ENCODE measurements at regions not wholly inside any gene's neighbourhood (a gene's known extent, or its start where the extent isn't known, plus 50 kb on each side); places are given as distances from the start of the nearest gene placed in this dataset.

DNA sequence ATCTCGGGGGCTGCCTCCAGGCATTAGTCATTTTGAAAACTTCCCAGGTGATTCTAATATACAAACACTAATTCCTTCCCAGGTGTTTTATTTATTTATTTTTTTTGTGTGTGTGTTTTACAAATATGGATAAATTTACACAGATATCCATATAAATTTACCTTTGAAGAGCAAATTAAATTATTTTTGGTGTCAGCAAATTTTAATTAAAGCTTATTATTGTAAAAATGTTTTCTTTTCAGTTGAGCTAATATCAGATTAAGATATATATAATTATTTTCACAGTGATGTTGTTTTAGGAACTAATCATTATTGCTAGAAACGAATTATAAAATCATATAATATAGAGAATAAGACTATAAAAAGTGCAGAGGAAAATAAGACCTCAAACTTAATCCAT, 62.0 kb upstream of the FREM3 start:
- H3K4me1 ChIP-seq (ENCODE audit: control insufficient read depth, insufficient read depth, low read length): no peaks in the 10 kb centered on the region
- H3K27me3 ChIP-seq (replicated peaks in 1 of 2; ENCODE audit: control insufficient read depth in 2 of 2, insufficient read depth in 2 of 2, low read length in 1 of 2): no peaks in the 10 kb centered on the region
- BruUV-seq (replicated peaks): no TSS peak
- H4K20me1 ChIP-seq (ENCODE audit: control insufficient read depth, insufficient read depth): no peaks in the 10 kb centered on the region
- no peaks in the 10 kb centered on the region for H3K79me2 ChIP-seq (ENCODE audit: control insufficient read depth, insufficient read depth, low read length)
- CTCF ChIA-PET: no interaction called here
- ATAC-seq (no peak), DNase-seq (ENCODE audit: low read depth, low spot score) (no peak), FAIRE-seq (no peak)
- 0% methylated on average over 2 of the region's 2 CpGs for WGBS (ENCODE audit: insufficient coverage, insufficient replicate concordance, low lambda C conversion rate, missing lambda C conversion rate)
- SMC1A ChIA-PET (ENCODE audit: uncharacterized antibody, unreplicated experiment): no interaction called here
- no peak overlapping the region for H3K4me2 ChIP-seq (ENCODE audit: control insufficient read depth, insufficient read depth)
- POLR2A ChIA-PET: no interaction called here
- H2AFZ ChIP-seq (ENCODE audit: control insufficient read depth, low read depth, low read length): no peak overlapping the region
- no peak overlapping the region for H3K27ac ChIP-seq (ENCODE audit: control insufficient read depth, insufficient read depth)
- intact Hi-C loops (cut with micrococcal nuclease; ENCODE audit: unreplicated experiment) (no loop called here), in situ Hi-C loops (cut with MboI) (no loop called here)
- H3K36me3 ChIP-seq (ENCODE audit: control insufficient read depth in 2 of 2, insufficient read depth in 2 of 2, low read length in 1 of 2): no peaks in the 10 kb centered on the region
- H3K9me3 ChIP-seq (replicated peaks; ENCODE audit: control insufficient read depth, insufficient read depth, low read length): no peaks in the 10 kb centered on the region
- RAD21 ChIA-PET (ENCODE audit: unreplicated experiment): no interaction called here
- H3K9ac ChIP-seq (ENCODE audit: control insufficient read depth, insufficient read depth, low read length): no peak overlapping the region
- no peak overlapping the region for H3K4me3 ChIP-seq
- TF ChIP-seq ASH2L (IDR thresholded peaks at IDR 0.05; ENCODE audit: borderline replicate concordance, low read depth): no peak
- TF ChIP-seq JUND (IDR thresholded peaks at IDR 0.05; ENCODE audit: low read depth, low read length): no peak
- TF ChIP-seq SP1 (IDR thresholded peaks at IDR 0.05; ENCODE audit: low read depth, low read length): no peak
- TF ChIP-seq RAD51 (IDR thresholded peaks at IDR 0.05): no peak
- TF ChIP-seq, protein P1, sequence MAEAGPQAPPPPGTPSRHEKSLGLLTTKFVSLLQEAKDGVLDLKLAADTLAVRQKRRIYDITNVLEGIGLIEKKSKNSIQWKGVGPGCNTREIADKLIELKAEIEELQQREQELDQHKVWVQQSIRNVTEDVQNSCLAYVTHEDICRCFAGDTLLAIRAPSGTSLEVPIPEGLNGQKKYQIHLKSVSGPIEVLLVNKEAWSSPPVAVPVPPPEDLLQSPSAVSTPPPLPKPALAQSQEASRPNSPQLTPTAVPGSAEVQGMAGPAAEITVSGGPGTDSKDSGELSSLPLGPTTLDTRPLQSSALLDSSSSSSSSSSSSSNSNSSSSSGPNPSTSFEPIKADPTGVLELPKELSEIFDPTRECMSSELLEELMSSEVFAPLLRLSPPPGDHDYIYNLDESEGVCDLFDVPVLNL (IDR thresholded peaks at IDR 0.05; ENCODE audit: low read depth, low read length): no peak
- no peak for TF ChIP-seq ZNF384 (IDR thresholded peaks at IDR 0.05; ENCODE audit: borderline replicate concordance, low read depth, low read length)
- TF ChIP-seq, protein P2, sequence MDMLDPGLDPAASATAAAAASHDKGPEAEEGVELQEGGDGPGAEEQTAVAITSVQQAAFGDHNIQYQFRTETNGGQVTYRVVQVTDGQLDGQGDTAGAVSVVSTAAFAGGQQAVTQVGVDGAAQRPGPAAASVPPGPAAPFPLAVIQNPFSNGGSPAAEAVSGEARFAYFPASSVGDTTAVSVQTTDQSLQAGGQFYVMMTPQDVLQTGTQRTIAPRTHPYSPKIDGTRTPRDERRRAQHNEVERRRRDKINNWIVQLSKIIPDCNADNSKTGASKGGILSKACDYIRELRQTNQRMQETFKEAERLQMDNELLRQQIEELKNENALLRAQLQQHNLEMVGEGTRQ (IDR thresholded peaks at IDR 0.05; ENCODE audit: borderline replicate concordance, low read depth, low read length): no peak
- no peak for TF ChIP-seq BCL11A (IDR thresholded peaks at IDR 0.05; ENCODE audit: low read depth, low read length)
- TF ChIP-seq BRCA1 (IDR thresholded peaks at IDR 0.05; ENCODE audit: low read depth, low read length): no peak
- TF ChIP-seq, protein P3, sequence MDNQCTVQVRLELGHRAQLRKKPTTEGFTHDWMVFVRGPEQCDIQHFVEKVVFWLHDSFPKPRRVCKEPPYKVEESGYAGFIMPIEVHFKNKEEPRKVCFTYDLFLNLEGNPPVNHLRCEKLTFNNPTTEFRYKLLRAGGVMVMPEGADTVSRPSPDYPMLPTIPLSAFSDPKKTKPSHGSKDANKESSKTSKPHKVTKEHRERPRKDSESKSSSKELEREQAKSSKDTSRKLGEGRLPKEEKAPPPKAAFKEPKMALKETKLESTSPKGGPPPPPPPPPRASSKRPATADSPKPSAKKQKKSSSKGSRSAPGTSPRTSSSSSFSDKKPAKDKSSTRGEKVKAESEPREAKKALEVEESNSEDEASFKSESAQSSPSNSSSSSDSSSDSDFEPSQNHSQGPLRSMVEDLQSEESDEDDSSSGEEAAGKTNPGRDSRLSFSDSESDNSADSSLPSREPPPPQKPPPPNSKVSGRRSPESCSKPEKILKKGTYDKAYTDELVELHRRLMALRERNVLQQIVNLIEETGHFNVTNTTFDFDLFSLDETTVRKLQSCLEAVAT (IDR thresholded peaks at IDR 0.05): no peak
- TF ChIP-seq MYC (IDR thresholded peaks at IDR 0.05; ENCODE audit: insufficient read depth, insufficient read length, insufficient replicate concordance, low read length, severe bottlenecking): no peak
- no peak for TF ChIP-seq REST (IDR thresholded peaks at IDR 0.05; ENCODE audit: low read depth, low read length)
- TF ChIP-seq SMC3 (IDR thresholded peaks at IDR 0.05; ENCODE audit: borderline replicate concordance, low read length): no peak
- TF ChIP-seq EGR1 (IDR thresholded peaks at IDR 0.05; ENCODE audit: borderline replicate concordance in 1 of 2, low read depth in 2 of 2, low read length in 2 of 2): no peak
- TF ChIP-seq, protein P4, sequence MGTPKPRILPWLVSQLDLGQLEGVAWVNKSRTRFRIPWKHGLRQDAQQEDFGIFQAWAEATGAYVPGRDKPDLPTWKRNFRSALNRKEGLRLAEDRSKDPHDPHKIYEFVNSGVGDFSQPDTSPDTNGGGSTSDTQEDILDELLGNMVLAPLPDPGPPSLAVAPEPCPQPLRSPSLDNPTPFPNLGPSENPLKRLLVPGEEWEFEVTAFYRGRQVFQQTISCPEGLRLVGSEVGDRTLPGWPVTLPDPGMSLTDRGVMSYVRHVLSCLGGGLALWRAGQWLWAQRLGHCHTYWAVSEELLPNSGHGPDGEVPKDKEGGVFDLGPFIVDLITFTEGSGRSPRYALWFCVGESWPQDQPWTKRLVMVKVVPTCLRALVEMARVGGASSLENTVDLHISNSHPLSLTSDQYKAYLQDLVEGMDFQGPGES (IDR thresholded peaks at IDR 0.05): no peak
- TF ChIP-seq SUPT20H (IDR thresholded peaks at IDR 0.05; ENCODE audit: borderline replicate concordance, control insufficient read depth, low read depth, low read length): no peak
- no peak for TF ChIP-seq ZZZ3 (IDR thresholded peaks at IDR 0.05; ENCODE audit: control insufficient read depth, insufficient read length, low read depth)

Measured in GM12878 (cell line).